ENCODE measurements at regions not wholly inside any gene's neighbourhood (a gene's known extent, or its start where the extent isn't known, plus 50 kb on each side); places are given as distances from the start of the nearest gene placed in this dataset.

DNA sequence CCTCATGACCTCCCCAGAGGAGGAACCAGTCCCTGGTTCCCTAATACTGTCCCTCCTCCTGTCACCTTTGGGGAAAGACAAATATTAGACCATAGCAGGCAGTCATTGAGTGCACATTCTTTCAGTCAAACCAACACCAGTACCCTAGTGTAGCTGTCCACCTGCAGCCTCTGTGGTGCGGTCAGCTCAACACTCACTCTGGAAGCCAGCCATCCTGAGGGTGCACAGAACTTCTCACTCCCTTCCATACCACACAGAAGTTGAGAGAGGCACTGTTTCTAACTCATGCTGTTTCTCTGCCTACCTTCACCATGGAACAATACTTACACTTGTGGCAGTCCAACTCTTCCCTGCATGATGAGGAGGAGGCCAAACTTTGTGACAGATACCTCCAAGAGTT, 175.6 kb upstream of the FOXN2 start:
- no peak for DNase-seq (ENCODE audit: low read depth in 2 of 2)

DNA sequence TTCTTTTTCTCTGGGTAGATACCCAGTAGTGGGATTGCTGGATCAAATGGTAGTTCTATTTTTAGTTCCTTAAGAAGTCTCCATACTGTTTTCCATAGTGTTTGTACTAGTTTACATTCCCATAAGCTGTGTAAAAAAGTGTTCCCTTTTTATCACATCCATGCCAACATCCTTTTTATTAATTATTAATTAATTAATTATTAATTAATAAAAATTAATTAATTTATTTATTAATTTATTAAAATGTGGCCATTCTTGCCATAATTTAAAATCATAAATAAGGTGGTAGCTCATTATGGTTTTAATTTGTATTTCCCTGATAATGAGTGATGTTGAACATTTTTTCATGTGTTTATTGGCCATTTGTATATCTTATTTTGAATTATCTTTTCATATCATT, 173.9 kb upstream of the FOXN2 start:
- no peak for DNase-seq (ENCODE audit: low read depth in 2 of 2)

- no peak for DNase-seq (ENCODE audit: low read depth in 2 of 2)
Measured at GRCh38 chr2:48144777-48145176, 169.7 kb upstream of the FOXN2 start.

- no peak for DNase-seq (ENCODE audit: low read depth in 2 of 2)
Measured at GRCh38 chr2:48145845-48146452, 168.5 kb upstream of the FOXN2 start.

DNA sequence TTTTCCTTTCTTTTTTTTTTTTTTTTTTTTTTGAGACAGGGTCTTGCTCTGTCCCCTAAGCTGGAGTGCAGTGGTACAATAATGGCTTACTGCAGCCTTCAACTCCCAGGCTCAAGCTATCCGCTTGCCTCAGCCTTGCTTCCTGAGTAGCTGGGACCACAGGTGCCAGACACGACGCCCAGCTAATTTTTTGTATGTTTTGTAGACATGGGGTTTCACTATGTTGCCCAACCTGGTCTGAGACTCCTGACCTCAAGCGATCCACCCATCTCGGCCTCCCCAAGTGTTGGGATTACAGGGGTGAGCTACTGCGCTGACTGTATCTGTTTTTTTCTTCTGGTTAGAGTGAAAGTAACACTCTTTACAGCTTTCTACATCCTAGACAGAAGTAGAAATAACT, 167.9 kb upstream of the FOXN2 start:
- DNase-seq (ENCODE audit: low read depth in 2 of 2) = no peak

DNA sequence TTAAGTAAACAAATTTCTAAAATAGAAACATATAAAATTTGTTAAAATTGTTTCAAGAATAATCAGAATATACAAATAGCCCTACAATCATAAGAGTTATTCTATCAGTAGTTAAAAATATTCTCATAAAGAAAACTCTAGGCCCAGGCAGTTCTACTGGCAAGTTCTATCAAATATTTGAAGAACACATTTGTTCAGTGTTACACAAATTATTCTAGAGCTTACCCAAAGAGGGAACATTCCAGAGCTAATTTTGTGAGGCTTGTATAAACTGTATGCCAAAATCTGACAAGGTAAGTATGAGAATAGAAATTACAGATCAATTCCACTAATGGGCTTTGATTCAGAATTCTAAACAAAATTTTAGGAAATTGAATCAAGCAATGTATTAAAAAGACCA, 166.8 kb upstream of the FOXN2 start:
- no peak for DNase-seq (ENCODE audit: low read depth in 2 of 2)

DNA sequence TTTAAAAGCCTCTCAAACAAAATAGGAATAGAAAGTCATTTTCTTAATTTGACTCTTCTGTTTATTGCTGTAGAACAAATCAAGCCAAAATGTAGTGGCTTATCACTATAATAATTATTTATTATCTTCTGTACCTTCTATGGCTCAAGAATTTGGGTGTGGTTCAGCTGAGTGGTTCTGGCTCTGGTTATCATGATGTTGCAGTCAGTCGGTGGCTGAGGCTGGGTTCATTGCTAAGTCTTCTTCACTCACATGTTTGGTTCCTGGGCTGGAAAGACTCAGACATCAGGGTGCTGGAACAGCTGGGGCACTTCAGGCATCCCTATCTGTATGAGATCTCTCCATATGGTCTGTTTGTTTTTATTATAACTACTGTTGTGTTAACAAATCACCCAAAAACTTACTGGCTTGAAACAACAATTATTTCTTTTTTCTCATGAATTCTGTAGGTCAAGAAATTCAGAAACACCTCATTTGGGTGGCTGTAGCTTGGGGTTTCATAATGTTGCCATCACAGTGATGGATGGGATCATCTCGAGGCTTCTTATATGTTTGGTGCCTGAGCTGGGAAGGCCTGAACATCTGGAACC, 165.5 kb upstream of the FOXN2 start:
- no peak for DNase-seq (ENCODE audit: low read depth in 2 of 2)

GRCh38 chr2:48157150-48157549, 157.3 kb upstream of the FOXN2 start:
- DNase-seq (ENCODE audit: low read depth in 2 of 2) = no peak

GRCh38 chr2:48161628-48162027, 152.9 kb upstream of the FOXN2 start:
- no peak for DNase-seq (ENCODE audit: low read depth in 2 of 2)

DNA sequence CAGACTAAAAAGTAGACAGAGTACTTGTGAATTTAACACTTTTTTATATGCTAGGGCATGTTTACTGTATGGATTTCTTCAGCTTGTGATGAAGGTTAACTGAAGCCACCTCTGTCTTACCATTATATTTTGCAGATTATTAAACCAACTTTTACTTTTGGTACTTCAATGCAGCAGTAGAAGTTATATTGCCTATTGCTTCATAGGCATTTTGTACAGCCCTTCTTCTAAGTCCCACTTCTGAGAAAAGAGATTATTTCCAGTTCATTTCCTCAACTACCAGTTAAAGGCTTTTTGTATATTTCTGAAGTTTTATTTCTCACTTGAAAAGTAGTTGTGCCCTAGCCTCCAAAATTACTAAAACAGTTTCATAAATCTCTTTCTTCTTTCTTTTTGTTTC, 151.7 kb upstream of the FOXN2 start:
- no peak for DNase-seq (ENCODE audit: low read depth in 2 of 2)

DNA sequence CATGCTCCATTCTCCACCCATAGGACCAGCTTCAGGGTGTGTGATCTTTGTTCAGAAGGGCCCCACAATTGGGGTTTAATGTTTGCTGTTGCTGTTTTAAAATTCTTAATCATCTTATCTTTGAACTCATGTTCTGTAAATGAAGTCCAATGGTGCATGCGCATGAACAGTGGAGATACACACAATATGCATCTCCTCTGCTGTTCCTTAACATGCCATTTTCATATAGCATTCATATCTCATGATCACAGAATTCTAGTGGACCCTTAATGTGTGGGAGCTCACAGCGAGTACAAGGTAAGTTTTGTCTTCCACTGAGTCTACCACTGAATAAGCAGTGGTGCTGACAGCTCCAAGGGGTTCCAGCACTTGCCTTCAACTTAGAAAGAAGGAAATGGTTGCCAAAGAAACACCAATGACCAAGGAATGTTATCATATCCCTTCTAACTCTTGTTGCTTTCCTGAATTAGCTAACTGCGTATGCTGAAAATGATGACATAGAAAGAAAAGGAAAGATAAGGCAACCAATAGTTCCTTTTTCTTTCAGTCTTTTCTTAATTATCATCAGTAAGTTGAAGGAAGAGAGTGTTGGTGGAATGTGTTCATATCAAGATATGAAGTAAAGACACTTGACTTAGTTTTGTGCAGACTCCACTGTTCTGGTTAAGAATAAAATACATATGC, 149.3 kb upstream of the FOXN2 start:
- no peak for DNase-seq (ENCODE audit: low read depth in 2 of 2)

GRCh38 chr2:48169141-48169592, 145.3 kb upstream of the FOXN2 start:
- no peak for DNase-seq (ENCODE audit: low read depth in 2 of 2)

DNA sequence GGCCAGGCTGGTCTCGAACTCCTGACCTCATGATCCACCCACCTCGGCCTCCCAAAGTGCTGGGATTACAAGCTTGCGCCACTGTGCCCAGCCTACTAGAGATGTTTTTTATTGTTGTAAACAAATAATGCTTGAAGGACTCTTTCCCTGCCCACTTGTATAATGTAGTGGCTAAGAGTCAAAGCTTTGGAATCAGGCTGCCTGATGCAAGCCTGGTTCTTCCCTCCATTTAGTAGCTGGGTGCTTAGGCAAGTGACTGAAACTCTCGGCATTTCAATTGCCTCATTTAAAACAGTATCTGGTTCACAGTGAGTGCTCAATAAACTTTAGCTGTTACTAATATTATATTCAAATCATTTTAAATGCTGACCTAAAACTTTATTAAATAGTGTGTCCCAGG, 144.2 kb upstream of the FOXN2 start:
- no peak for DNase-seq (ENCODE audit: low read depth in 2 of 2)

DNA sequence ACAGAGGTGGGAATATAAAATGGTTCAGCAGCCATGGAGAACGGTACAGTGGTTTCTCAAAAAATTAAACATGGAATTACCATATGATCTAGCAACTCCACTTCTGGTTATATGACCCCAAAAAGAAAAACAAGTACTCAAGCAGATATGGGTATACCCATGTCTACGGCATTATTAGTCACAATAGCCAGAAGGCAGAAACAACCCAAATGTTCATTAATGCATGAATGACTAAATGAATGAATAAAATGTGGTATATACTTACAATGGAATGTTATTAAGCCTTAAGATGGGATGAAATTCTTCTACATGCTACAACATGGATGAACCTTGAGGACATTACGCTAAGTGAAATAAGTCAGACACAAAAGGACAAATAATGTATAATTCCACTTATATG, 141.3 kb upstream of the FOXN2 start:
- no peak for DNase-seq (ENCODE audit: low read depth in 2 of 2)

- no peak for DNase-seq (ENCODE audit: low read depth in 2 of 2)
Measured at GRCh38 chr2:48174503-48174902, 140.0 kb upstream of the FOXN2 start.

DNA sequence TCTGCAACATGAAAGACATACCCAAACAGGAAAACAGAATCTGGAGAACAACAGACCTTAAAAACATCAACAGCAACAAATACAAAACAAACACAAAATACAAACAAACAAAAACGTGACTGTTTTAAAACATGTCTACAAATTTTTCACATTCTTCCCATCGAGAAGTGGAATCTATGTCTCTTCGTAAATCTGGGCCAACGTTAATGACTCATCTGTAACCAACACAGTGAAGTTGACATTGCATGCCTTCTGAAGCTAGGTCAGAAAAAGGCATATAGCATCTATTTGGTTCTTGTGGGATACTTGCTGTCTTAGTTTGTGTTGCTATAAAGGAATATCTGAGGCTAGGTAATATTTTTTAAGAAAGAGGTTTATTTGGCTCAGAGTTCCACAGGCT, 139.2 kb upstream of the FOXN2 start:
- DNase-seq (ENCODE audit: low read depth in 2 of 2) = no peak

- DNase-seq (ENCODE audit: low read depth in 2 of 2) = no peak
Measured at GRCh38 chr2:48175656-48176055, 138.8 kb upstream of the FOXN2 start.

GRCh38 chr2:48176876-48177275, 137.6 kb upstream of the FOXN2 start:
- no peak for DNase-seq (ENCODE audit: low read depth in 2 of 2)

GRCh38 chr2:48178611-48179010, 135.9 kb upstream of the FOXN2 start:
- DNase-seq (ENCODE audit: low read depth in 2 of 2) = no peak

DNA sequence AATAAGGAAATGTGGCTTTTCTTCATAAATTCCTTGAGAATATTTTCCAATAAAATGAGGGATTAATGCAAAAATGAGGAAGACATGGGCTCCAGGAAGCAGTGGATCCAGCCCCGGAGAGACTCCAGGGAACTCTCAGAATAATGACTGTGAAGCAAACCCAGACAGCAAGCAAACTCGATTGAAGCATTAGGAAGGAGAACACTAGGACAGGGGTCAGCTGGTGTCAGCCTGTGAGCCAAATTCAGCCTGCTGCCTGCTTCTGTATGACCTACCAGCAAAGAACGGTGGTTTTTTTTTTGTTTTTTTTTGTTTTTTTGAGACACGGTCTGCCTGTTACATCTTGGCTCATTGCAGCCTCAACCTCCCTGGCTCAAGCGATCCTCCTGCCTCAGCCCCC, 133.9 kb upstream of the FOXN2 start:
- no peak for DNase-seq (ENCODE audit: low read depth in 2 of 2)

GRCh38 chr2:48183276-48183675, 131.2 kb upstream of the FOXN2 start:
- DNase-seq (ENCODE audit: low read depth in 2 of 2) = no peak

DNA sequence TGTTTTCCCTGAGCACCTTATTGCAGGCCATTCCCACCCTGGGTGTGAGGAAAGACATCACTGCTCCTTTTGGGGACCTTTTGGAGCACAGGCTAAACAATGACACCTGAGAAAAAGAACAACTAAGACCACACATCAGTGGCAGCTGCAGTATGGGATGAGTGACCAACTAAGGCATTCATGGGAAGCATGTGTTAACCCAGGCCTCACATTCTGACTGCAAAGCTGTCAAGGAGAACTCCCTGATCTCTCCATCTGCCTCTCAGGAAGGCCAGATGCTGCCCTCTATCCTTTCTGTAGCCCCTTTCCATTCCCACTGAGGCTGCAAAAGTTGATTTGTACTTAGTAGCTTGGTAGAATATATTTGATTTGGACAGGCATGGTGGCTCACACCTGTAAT, 130.5 kb upstream of the FOXN2 start:
- DNase-seq (ENCODE audit: low read depth in 2 of 2) = no peak

DNA sequence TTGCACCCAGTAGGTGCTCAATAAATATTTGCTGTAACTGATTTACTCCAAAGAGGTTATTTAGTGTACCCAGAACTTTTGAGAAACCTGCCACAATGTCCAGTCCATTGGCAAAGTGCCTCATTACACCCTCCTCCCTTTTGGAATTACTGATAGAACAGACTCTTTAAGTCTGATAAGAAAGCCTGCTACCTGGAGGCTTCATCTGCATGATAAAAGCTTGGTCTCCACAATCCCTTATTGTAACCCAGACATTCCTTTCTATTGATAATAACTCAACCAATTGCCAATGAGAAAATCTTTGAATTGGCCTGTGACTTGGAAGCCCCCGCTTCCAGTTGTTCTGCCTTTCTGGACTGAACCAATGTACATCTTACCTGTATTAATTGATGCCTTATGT, 127.0 kb upstream of the FOXN2 start:
- DNase-seq (ENCODE audit: low read depth in 2 of 2) = no peak

All from activated CD4-positive, alpha-beta T cell treated with anti-CD3 and anti-CD28 coated beads for 24 hours (primary cell).